ENCODE measurements at regions not wholly inside any gene's neighbourhood (a gene's known extent, or its start where the extent isn't known, plus 50 kb on each side); places are given as distances from the start of the nearest gene placed in this dataset.

GRCh38 chrX:22462959-22463358 lies 190.2 kb downstream of the CBLL2 start:
- TF ChIP-seq CTCF (IDR thresholded peaks at IDR 0.05; ENCODE audit: insufficient read depth, low read depth, low read length) (no peak), EZH2 (IDR thresholded peaks at IDR 0.05; ENCODE audit: insufficient read depth, low read length) (no peak)

All from astrocyte (in vitro differentiated cells and primary cell).